Ovary (tissue), 7 donors: ENCODE measurements at regions not wholly inside any gene's neighbourhood (a gene's known extent, or its start where the extent isn't known, plus 50 kb on each side); places are given as distances from the start of the nearest gene placed in this dataset.

Source experiments
- DNase-seq, 5 donors: peaks; one replicate each; pipeline ENCODE4 v3.0.0-alpha.2; 2019 to 2020
- H3K27ac ChIP-seq, 2 donors: fragments of 200-600 bp; one replicate each; pipeline versions ENCODE4 v1.5.1 to v1.8.0; 2019 to 2022
- H3K27me3 ChIP-seq: fragments of 200-600 bp; one replicate; pipeline ENCODE4 v1.8.0; 2022
- H3K36me3 ChIP-seq: fragments of 200-600 bp; sonication (generic); one replicate; pipeline ENCODE4 v1.5.1; 2019
- H3K4me1 ChIP-seq: one replicate; pipeline ENCODE4 v1.8.1; 2013; ENCODE audit warnings: mild to moderate bottlenecking, moderate library complexity; ENCODE audit not compliant: insufficient read depth
- H3K4me3 ChIP-seq: fragments of 200-600 bp; sonication (generic); one replicate; pipeline ENCODE4 v1.5.1; 2017
- H3K9me3 ChIP-seq, 2 donors: fragments of 200-600 bp in 1 of 2; sonication (generic) in 1 of 2; one replicate each; pipeline versions ENCODE4 v1.5.1 to v1.8.1; 2013 to 2019; ENCODE audit warnings: mild to moderate bottlenecking in 1 of 2, moderate library complexity in 1 of 2
- EP300 ChIP-seq: sonication (generic); formaldehyde crosslinking; IDR thresholded peaks from one replicate; pipeline ENCODE4 v1.6.1; 2017; ENCODE audit warnings: antibody characterized with exemption
- POLR2A ChIP-seq: fragments of 450-650 bp; IDR thresholded peaks from one replicate; pipeline ENCODE4 v1.6.1; 2017; ENCODE audit warnings: antibody characterized with exemption, mild to moderate bottlenecking, moderate library complexity
- WGBS, 3 donors: extraction: QIAGEN DNeasy Blood & Tissue Kit in 1 of 3; methylation state at CpG; one replicate each; pipeline versions ENCODE4 v1.1.5 to v1.1.7; 2013 to 2017; 5-methylcytosine and 5-hydroxymethylcytosine counted together
- intact Hi-C, 4 donors: fragments of 100-400 bp; cut with DNase I; formaldehyde crosslinking; loops; one replicate each; pipeline versions ENCODE4 v1.11.0 to v1.15.1; 2022 to 2023
- TF ChIP-seq, protein P1 (sequence below), 3 donors: fragments of 450-650 bp in 2 of 3; fragments of 200-600 bp in 1 of 3; IDR thresholded peaks; one replicate each; pipeline versions ENCODE4 v1.5.1 to v1.8.0; 2016 to 2022; ENCODE audit warnings: antibody characterized with exemption in 3 of 3, mild to moderate bottlenecking in 1 of 3
- donor health status: DM: no; HTN: no; CAD: no; lungs with moderate emphysema.
- donor health status: DM: no; HTN: no; CAD: no.
- donor health status: Bipolar disorder and iron deficiency.
- donor health status: DM: no; HTN: no; CAD: no.
- donor health status: DM: yes; HTN: yes; CAD: no.

GRCh38 chr13:80881942-80882445 lies 541.1 kb upstream of the SPRY2 start:
- H3K36me3 ChIP-seq, result no peaks in the 10 kb centered on the region
- no peaks in the 10 kb centered on the region for H3K4me1 ChIP-seq
- TF ChIP-seq POLR2A (no peak), EP300 (no peak)
- TF ChIP-seq, protein P1, sequence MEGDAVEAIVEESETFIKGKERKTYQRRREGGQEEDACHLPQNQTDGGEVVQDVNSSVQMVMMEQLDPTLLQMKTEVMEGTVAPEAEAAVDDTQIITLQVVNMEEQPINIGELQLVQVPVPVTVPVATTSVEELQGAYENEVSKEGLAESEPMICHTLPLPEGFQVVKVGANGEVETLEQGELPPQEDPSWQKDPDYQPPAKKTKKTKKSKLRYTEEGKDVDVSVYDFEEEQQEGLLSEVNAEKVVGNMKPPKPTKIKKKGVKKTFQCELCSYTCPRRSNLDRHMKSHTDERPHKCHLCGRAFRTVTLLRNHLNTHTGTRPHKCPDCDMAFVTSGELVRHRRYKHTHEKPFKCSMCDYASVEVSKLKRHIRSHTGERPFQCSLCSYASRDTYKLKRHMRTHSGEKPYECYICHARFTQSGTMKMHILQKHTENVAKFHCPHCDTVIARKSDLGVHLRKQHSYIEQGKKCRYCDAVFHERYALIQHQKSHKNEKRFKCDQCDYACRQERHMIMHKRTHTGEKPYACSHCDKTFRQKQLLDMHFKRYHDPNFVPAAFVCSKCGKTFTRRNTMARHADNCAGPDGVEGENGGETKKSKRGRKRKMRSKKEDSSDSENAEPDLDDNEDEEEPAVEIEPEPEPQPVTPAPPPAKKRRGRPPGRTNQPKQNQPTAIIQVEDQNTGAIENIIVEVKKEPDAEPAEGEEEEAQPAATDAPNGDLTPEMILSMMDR (IDR thresholded peaks at IDR 0.05), result no peak
- DNase-seq, result no peak
- H3K27me3 ChIP-seq, result no peaks in the 10 kb centered on the region
- no peaks in the 10 kb centered on the region for H3K9me3 ChIP-seq
- H3K4me3 ChIP-seq, result no peak overlapping the region
- intact Hi-C loops, result no loop called here
- H3K27ac ChIP-seq, result no peak overlapping the region

GRCh38 chr13:80881495-80881894 lies 540.6 kb upstream of the SPRY2 start:
- Histone ChIP-seq H3K27me3 (no peaks in the 10 kb centered on the region), H3K4me3 (no peak overlapping the region), H3K9me3 (no peaks in the 10 kb centered on the region), H3K27ac (no peak overlapping the region), H3K4me1 (no peaks in the 10 kb centered on the region), H3K36me3 (no peaks in the 10 kb centered on the region)
- TF ChIP-seq POLR2A, result no peak
- TF ChIP-seq EP300, result no peak
- TF ChIP-seq, protein P1 (IDR thresholded peaks at IDR 0.05), result no peak
- no peak for DNase-seq
- intact Hi-C loops, result no loop called here

DNA sequence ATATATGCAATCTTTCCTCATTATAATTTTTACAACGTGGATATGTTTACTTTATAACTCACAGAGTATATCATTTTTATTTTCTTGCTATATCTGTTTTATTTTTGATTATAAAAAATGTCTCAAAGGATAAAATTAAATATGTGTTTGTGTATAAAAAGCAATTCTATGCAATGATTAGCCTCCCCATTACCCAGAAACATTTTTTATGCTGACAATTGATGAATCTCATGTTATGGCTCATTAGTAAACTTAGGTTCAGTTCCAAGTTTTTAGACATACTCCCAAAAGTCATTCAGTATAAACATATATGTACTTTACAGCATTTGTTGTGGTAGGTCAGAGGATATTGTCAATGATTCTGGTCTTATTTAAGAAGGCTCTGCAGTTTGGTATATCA lies 540.1 kb upstream of the SPRY2 start:
- no peak overlapping the region for H3K4me3 ChIP-seq
- 27 to 30% (median 29%) methylated on average over 1 of the region's 1 CpG for WGBS, 3 donors
- no peaks in the 10 kb centered on the region for H3K9me3 ChIP-seq
- intact Hi-C loops, result no loop called here
- no peaks in the 10 kb centered on the region for H3K4me1 ChIP-seq
- H3K36me3 ChIP-seq, result no peaks in the 10 kb centered on the region
- H3K27ac ChIP-seq, result no peak overlapping the region
- no peak for DNase-seq
- H3K27me3 ChIP-seq, result no peaks in the 10 kb centered on the region
- no peak for TF ChIP-seq EP300
- no peak for TF ChIP-seq POLR2A
- TF ChIP-seq, protein P1 (IDR thresholded peaks at IDR 0.05), result no peak

GRCh38 chr13:80877944-80878241 lies 537.0 kb upstream of the SPRY2 start:
- no peak for DNase-seq
- Histone ChIP-seq H3K4me1 (no peaks in the 10 kb centered on the region), H3K4me3 (no peak overlapping the region), H3K27ac (no peak overlapping the region), H3K27me3 (no peaks in the 10 kb centered on the region), H3K9me3 (no peaks in the 10 kb centered on the region), H3K36me3 (no peaks in the 10 kb centered on the region)
- intact Hi-C loops, result no loop called here
- TF ChIP-seq, protein P1 (IDR thresholded peaks at IDR 0.05), result no peak
- TF ChIP-seq POLR2A, result no peak
- no peak for TF ChIP-seq EP300
